Hepatocyte (in vitro differentiated cells): ENCODE measurements at regions not wholly inside any gene's neighbourhood (a gene's known extent, or its start where the extent isn't known, plus 50 kb on each side); places are given as distances from the start of the nearest gene placed in this dataset.

Experiments used
- EZH2 ChIP-seq: fragments of 200-600 bp; sonication (generic); IDR thresholded peaks from 2 replicates; pipeline ENCODE4 v1.6.1; 2016; ENCODE audit warnings: antibody characterized with exemption, mild to moderate bottlenecking, borderline replicate concordance
- EZH2phosphoT487 ChIP-seq: fragments of 200-600 bp; sonication (generic); IDR thresholded peaks from one replicate; pipeline ENCODE4 v1.6.1; 2018; ENCODE audit warnings: antibody characterized with exemption, mild to moderate bottlenecking, low read depth, moderate library complexity; ENCODE audit not compliant: unreplicated experiment, severe bottlenecking
- TF ChIP-seq, protein P1 (sequence below): fragments of 200-600 bp; sonication (generic); IDR thresholded peaks from 2 replicates; pipeline ENCODE4 v1.5.1; 2016; ENCODE audit warnings: antibody characterized with exemption, mild to moderate bottlenecking; ENCODE audit not compliant: poor library complexity

- TF ChIP-seq, protein P1, sequence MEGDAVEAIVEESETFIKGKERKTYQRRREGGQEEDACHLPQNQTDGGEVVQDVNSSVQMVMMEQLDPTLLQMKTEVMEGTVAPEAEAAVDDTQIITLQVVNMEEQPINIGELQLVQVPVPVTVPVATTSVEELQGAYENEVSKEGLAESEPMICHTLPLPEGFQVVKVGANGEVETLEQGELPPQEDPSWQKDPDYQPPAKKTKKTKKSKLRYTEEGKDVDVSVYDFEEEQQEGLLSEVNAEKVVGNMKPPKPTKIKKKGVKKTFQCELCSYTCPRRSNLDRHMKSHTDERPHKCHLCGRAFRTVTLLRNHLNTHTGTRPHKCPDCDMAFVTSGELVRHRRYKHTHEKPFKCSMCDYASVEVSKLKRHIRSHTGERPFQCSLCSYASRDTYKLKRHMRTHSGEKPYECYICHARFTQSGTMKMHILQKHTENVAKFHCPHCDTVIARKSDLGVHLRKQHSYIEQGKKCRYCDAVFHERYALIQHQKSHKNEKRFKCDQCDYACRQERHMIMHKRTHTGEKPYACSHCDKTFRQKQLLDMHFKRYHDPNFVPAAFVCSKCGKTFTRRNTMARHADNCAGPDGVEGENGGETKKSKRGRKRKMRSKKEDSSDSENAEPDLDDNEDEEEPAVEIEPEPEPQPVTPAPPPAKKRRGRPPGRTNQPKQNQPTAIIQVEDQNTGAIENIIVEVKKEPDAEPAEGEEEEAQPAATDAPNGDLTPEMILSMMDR: no peak
- no peak for TF ChIP-seq EZH2phosphoT487
- TF ChIP-seq EZH2: no peak
Measured at GRCh38 chr5:103458497-103459040, 104.0 kb downstream of the NUDT12 start.
